K562 (cell line): ENCODE measurements at regions not wholly inside any gene's neighbourhood (a gene's known extent, or its start where the extent isn't known, plus 50 kb on each side); places are given as distances from the start of the nearest gene placed in this dataset.

Experiments used
- ATAC-seq: fragments of 200-7000 bp; cut with Tn5 transposase; 3 replicates; pipeline ENCODE4 v1.9.1; 2020; ENCODE audit warnings: moderate library complexity
- BruUV-seq: library from RNA; stranded (reverse); fragments of 400-500 nt; replicated peaks from 2 replicates; lab custom pipeline; 2021; lab: Mats Ljungman, UMichigan
- CTCF ChIA-PET: fragments of 300-600 bp; formaldehyde crosslinking; extraction: SDS; loops from one replicate; lab custom pipeline; 2021; ENCODE audit warnings: low intra/inter-chr PET ratio; lab: Yijun Ruan, JAX
- POLR2A ChIA-PET: fragments of 300-600, 350-650 bp; sonication (Branson Sonifier 250); formaldehyde crosslinking; extraction: SDS; loops from one replicate; lab custom pipeline; 2021; ENCODE audit warnings: antibody characterized with exemption, inconsistent platforms; lab: Yijun Ruan, JAX
- DNase-seq, 4 experiments: peaks; one replicate each; pipeline versions ENCODE4 v3.0.0 to v3.0.0-alpha.2; 2011 to 2018; ENCODE audit warnings: low spot score in 3 of 4, mixed read lengths in 3 of 4; ENCODE audit errors: extremely low read depth in 1 of 4
- FAIRE-seq: peaks from 2 replicates; lab custom pipeline; 2011; peaks lifted over from hg19 to GRCh38; lab: Jason Lieb, UNC
- H2AFZ ChIP-seq: 2 replicates; pipeline ENCODE4 v1.6.0; 2011; ENCODE audit warnings: low read depth, low read length, control low read depth, inconsistent platforms
- H3K27ac ChIP-seq: fragments of 200-600 bp; 3 replicates; pipeline ENCODE4 v1.8.0; 2011; ENCODE audit warnings: low read depth, mild to moderate bottlenecking, control low read depth, inconsistent platforms, low read length, moderate library complexity, mixed read lengths; ENCODE audit errors: extremely low read depth
- H3K27me3 ChIP-seq, 2 experiments: fragments of 300-600 bp in 1 of 2; 2 replicates in 1 of 2; 3 replicates in 1 of 2; pipeline versions ENCODE4 v1.6.0 to v1.8.0; 2011; ENCODE audit warnings: inconsistent platforms in 2 of 2, low read length in 2 of 2, mild to moderate bottlenecking in 1 of 2, mixed read lengths in 1 of 2, moderate library complexity in 1 of 2; ENCODE audit not compliant: control insufficient read depth in 2 of 2, insufficient read depth in 2 of 2
- H3K36me3 ChIP-seq: fragments of 300-600 bp; 3 replicates; pipeline ENCODE4 v1.8.0; 2011; ENCODE audit warnings: mild to moderate bottlenecking, low read length, inconsistent platforms; ENCODE audit not compliant: control insufficient read depth, insufficient read depth
- H3K4me1 ChIP-seq, 2 experiments: fragments of 200-600 bp in 1 of 2; replicated peaks in 1 of 2; 2 replicates in 1 of 2; 3 replicates in 1 of 2; pipeline versions ENCODE4 v1.5.1 to v1.8.0; 2011; ENCODE audit warnings: inconsistent platforms in 2 of 2, low read length in 2 of 2, mild to moderate bottlenecking in 1 of 2, mixed read lengths in 1 of 2, moderate library complexity in 1 of 2; ENCODE audit not compliant: control insufficient read depth in 2 of 2, insufficient read depth in 2 of 2
- H3K4me2 ChIP-seq: 2 replicates; pipeline ENCODE4 v1.6.1; 2011; ENCODE audit warnings: low read length, control low read depth, inconsistent platforms, mixed read lengths; ENCODE audit not compliant: insufficient read depth
- H3K4me3 ChIP-seq: fragments of 200-600 bp; sonication (generic), shearing (Covaris generic); 2 replicates; pipeline ENCODE4 v1.5.1; 2016; ENCODE audit warnings: control low read depth, inconsistent platforms
- H3K79me2 ChIP-seq: fragments of 200-600 bp; 3 replicates; pipeline ENCODE4 v1.8.0; 2011; ENCODE audit warnings: low read length, inconsistent platforms; ENCODE audit not compliant: control insufficient read depth, insufficient read depth
- H3K9ac ChIP-seq, 2 experiments: 2 replicates each; pipeline versions ENCODE4 v1.6.0 to v1.6.1; 2011; ENCODE audit warnings: low read depth in 2 of 2, low read length in 2 of 2, control low read depth in 1 of 2, inconsistent platforms in 1 of 2, mild to moderate bottlenecking in 1 of 2, mixed read lengths in 1 of 2; ENCODE audit not compliant: insufficient read depth in 1 of 2
- H3K9me1 ChIP-seq: one replicate; pipeline ENCODE4 v1.6.0; 2011; ENCODE audit warnings: inconsistent platforms, mild to moderate bottlenecking, low read length, moderate library complexity; ENCODE audit not compliant: control insufficient read depth, insufficient read depth
- H3K9me3 ChIP-seq: replicated peaks from 2 replicates; pipeline ENCODE4 v1.5.1; 2011; ENCODE audit warnings: low read depth, low read length, inconsistent platforms; ENCODE audit not compliant: control insufficient read depth, insufficient read depth
- H4K20me1 ChIP-seq: replicated peaks from 2 replicates; pipeline ENCODE4 v1.6.1; 2011; ENCODE audit warnings: low read length, inconsistent platforms, mixed read lengths; ENCODE audit not compliant: control insufficient read depth, insufficient read depth
- ARID3A ChIP-seq: IDR thresholded peaks from 2 replicates; pipeline ENCODE4 v1.6.1; 2012; ENCODE audit warnings: low read depth, low read length, improper control_type of control experiment, borderline replicate concordance
- CTCF ChIP-seq, 3 experiments: IDR thresholded peaks in 2 of 3; conservative IDR thresholded peaks in 1 of 3; 2 replicates each; pipeline ENCODE4 v1.5.1; 2011 to 2012; ENCODE audit warnings: low read length in 3 of 3, mild to moderate bottlenecking in 3 of 3, control low read depth in 2 of 3, improper control_type of control experiment in 1 of 3, inconsistent platforms in 1 of 3, low read depth in 1 of 3, mixed read lengths in 1 of 3, moderate library complexity in 1 of 3; ENCODE audit not compliant: insufficient read depth in 2 of 3
- WGBS: fragments of 100-300 bp; shearing (Covaris generic); methylation state at CpG from one replicate; pipeline ENCODE4 v1.1.6; 2016; ENCODE audit warnings: low coverage, mixed read lengths; ENCODE audit not compliant: insufficient coverage; ENCODE audit errors: missing lambda C conversion rate; 5-methylcytosine and 5-hydroxymethylcytosine counted together
- in situ Hi-C: fragments of 300-500 bp; cut with MboI; formaldehyde crosslinking; loops from 4 replicates; pipeline ENCODE4 v1.15.0; 2018; ENCODE audit warnings: inconsistent platforms, mixed read lengths
- intact Hi-C: fragments of 100-400 bp; cut with micrococcal nuclease; formaldehyde crosslinking; loops from 2 replicates; pipeline ENCODE4 v1.14.2; 2022

DNA sequence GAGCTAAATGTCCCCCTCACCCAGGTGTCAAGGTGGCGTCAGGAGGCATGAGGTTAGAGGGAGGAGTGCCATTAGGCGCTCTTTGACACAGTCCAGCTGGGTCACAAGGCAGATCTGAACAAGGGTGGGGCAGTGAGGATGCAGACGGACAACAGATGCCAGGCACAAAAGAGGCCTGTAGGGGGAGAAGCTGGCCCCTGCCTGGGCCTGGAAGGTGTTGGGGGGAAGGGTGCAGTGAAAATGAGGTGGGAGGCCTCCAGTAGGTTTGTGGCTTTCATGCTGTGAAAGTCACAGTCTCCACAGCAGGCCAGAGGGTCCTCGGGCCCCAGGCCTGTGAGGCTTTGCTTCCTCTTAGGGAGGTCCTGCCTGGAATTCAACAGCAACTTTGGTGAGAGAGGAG lies 85.0 kb upstream of the PLET1 start:
- Histone ChIP-seq H3K4me2 (no peak overlapping the region), H3K9ac (peak overlapping the region in 1 of 2 experiments; percentile 26; a peak in 2 of 4 replicates), H2AFZ (no peak overlapping the region), H4K20me1 (0 out of 2 replicates have a peak, but pooled peaks cover 3% of the 10 kb centered on the region), H3K4me3 (no peak overlapping the region), H3K27ac (no peak overlapping the region), H3K79me2 (no peaks in the 10 kb centered on the region), H3K4me1 (no peaks in the 10 kb centered on the region), H3K9me1 (no peaks in the 10 kb centered on the region), H3K36me3 (no peaks in the 10 kb centered on the region), H3K27me3 (peaks cover 2 to 36% of the 10 kb centered on the region in 2 experiments; a peak in 3 of 5 replicates), H3K9me3 (no peaks in the 10 kb centered on the region)
- FAIRE-seq (no peak), DNase-seq (peak; percentile 18 to 32 (median 18)), ATAC-seq (peak; percentile 89)
- in situ Hi-C loops (no loop called here), intact Hi-C loops (no loop called here)
- ChIA-PET POLR2A (no interaction called here), CTCF (no interaction called here)
- BruUV-seq, result no TSS peak
- peak; percentile 32 to 45 (median 45); a peak in 5 of 6 replicates for TF ChIP-seq CTCF (IDR thresholded peaks at IDR 0.05 in 2 of 3, conservative IDR thresholded peaks at IDR 0.05 in 1 of 3; ENCODE audit: insufficient read depth in 2 of 3, low read depth in 1 of 3, low read length in 3 of 3)
- TF ChIP-seq ARID3A, result no peak
- 3% methylated on average over 4 of the region's 4 CpGs for WGBS
